HG02610 (cell line): ENCODE measurements at regions not wholly inside any gene's neighbourhood (a gene's known extent, or its start where the extent isn't known, plus 50 kb on each side); places are given as distances from the start of the nearest gene placed in this dataset.
"Not testable (repeated sequence)": the region's sequence is repeated elsewhere in the genome, so short reads cannot be mapped to it uniquely, and the experiment has no call there.

ENCODE experiments used
- ATAC-seq: cut with Tn5 transposase; IDR thresholded peaks from one replicate; pipeline ENCODE4 v1.9.1; 2021; ENCODE audit warnings: mild to moderate bottlenecking, moderate library complexity; ENCODE audit not compliant: unreplicated experiment

- no peak for ATAC-seq
Observed at GRCh38 chr18:67145586-67146292, 370.8 kb downstream of the DSEL start.

GRCh38 chr18:67144329-67144728, 372.2 kb downstream of the DSEL start:
- ATAC-seq = no peak

- ATAC-seq = no peak
Observed at GRCh38 chr18:67143028-67143427, 373.5 kb downstream of the DSEL start.

- ATAC-seq = no peak
Observed at GRCh38 chr18:67142604-67143003, 373.9 kb downstream of the DSEL start.

- no peak for ATAC-seq
Observed at GRCh38 chr18:67140495-67140894, 376.0 kb downstream of the DSEL start.

GRCh38 chr18:67139899-67140298, 376.6 kb downstream of the DSEL start:
- no peak for ATAC-seq

- ATAC-seq = no peak
Observed at GRCh38 chr18:67135981-67136380, 380.5 kb downstream of the DSEL start.

- no peak for ATAC-seq
Observed at GRCh38 chr18:67134911-67135310, 381.6 kb downstream of the DSEL start.

GRCh38 chr18:67133669-67134068, 382.9 kb downstream of the DSEL start:
- no peak for ATAC-seq

GRCh38 chr18:67132919-67133318, 383.6 kb downstream of the DSEL start:
- ATAC-seq = no peak

GRCh38 chr18:67131498-67131897, 385.0 kb downstream of the DSEL start:
- no peak for ATAC-seq

GRCh38 chr18:67126751-67127150, 389.8 kb downstream of the DSEL start:
- ATAC-seq = not testable (repeated sequence)

- ATAC-seq = no peak
Observed at GRCh38 chr18:67123901-67124300, 392.6 kb downstream of the DSEL start.

GRCh38 chr18:67117804-67118203, 398.7 kb downstream of the DSEL start:
- no peak for ATAC-seq

- ATAC-seq = no peak
Observed at GRCh38 chr18:67109535-67109934, 407.0 kb downstream of the DSEL start.

- ATAC-seq = no peak
Observed at GRCh38 chr18:67108894-67109293, 407.6 kb downstream of the DSEL start.

GRCh38 chr18:67104700-67105284, 411.7 kb downstream of the DSEL start:
- peak; percentile 94 for ATAC-seq

- no peak for ATAC-seq
Observed at GRCh38 chr18:67094123-67094522, 422.4 kb downstream of the DSEL start.

GRCh38 chr18:67092141-67092540, 424.4 kb downstream of the DSEL start:
- ATAC-seq = no peak

- ATAC-seq = no peak
Observed at GRCh38 chr18:67081482-67082211, 434.9 kb downstream of the DSEL start.

GRCh38 chr18:67080601-67081000, 435.9 kb downstream of the DSEL start:
- ATAC-seq = no peak

- ATAC-seq = no peak
Observed at GRCh38 chr18:67074309-67074708, 442.2 kb downstream of the DSEL start.
